Smooth muscle cell (in vitro differentiated cells): ENCODE measurements at regions not wholly inside any gene's neighbourhood (a gene's known extent, or its start where the extent isn't known, plus 50 kb on each side); places are given as distances from the start of the nearest gene placed in this dataset.
A peak's percentile ranks its signal among the peaks of the same experiment; 100 is the strongest.

ENCODE experiments used
- DNase-seq: peaks from one replicate; lab custom pipeline; 2025; ENCODE audit not compliant: unreplicated experiment; lab: John Stamatoyannopoulos, UW
- H2AFZ ChIP-seq: fragments of 200-600 bp; sonication (generic); 2 replicates; pipeline ENCODE4 v1.6.0; 2016; ENCODE audit warnings: antibody characterized with exemption, low read depth, mild to moderate bottlenecking
- H3F3A ChIP-seq: fragments of 200-600 bp; sonication (generic); 2 replicates; pipeline ENCODE4 v1.6.0; 2017; ENCODE audit warnings: antibody characterized with exemption, low read depth
- H3K27ac ChIP-seq: fragments of 200-600 bp; sonication (generic); 2 replicates; pipeline ENCODE4 v1.5.1; 2016; ENCODE audit warnings: low read depth, mild to moderate bottlenecking
- H3K27me3 ChIP-seq: fragments of 200-600 bp; sonication (generic); 2 replicates; pipeline ENCODE4 v1.6.1; 2016; ENCODE audit warnings: low read depth, mild to moderate bottlenecking
- H3K36me3 ChIP-seq: fragments of 200-600 bp; sonication (generic); 2 replicates; pipeline ENCODE4 v1.5.1; 2016; ENCODE audit warnings: low read depth
- H3K4me1 ChIP-seq: fragments of 200-600 bp; sonication (generic); 2 replicates; pipeline ENCODE4 v1.5.1; 2016; ENCODE audit warnings: low read depth
- H3K4me2 ChIP-seq: fragments of 200-600 bp; sonication (generic); 2 replicates; pipeline ENCODE4 v1.6.0; 2016; ENCODE audit warnings: mild to moderate bottlenecking
- H3K4me3 ChIP-seq: fragments of 200-600 bp; sonication (generic); 2 replicates; pipeline ENCODE4 v1.5.1; 2016; ENCODE audit warnings: mild to moderate bottlenecking
- H3K79me2 ChIP-seq: fragments of 200-600 bp; sonication (generic); 2 replicates; pipeline ENCODE4 v1.6.0; 2016; ENCODE audit warnings: low read depth, mild to moderate bottlenecking
- H3K9ac ChIP-seq: fragments of 200-600 bp; sonication (generic); 2 replicates; pipeline ENCODE4 v1.6.0; 2016; ENCODE audit warnings: low read depth
- H3K9me3 ChIP-seq: fragments of 200-600 bp; sonication (generic); replicated peaks from 2 replicates; pipeline ENCODE4 v1.5.1; 2016; ENCODE audit warnings: low read depth
- H4K20me1 ChIP-seq: fragments of 200-600 bp; sonication (generic); 2 replicates; pipeline ENCODE4 v1.6.0; 2016; ENCODE audit warnings: low read depth
- WGBS: methylation state at CpG from one replicate; pipeline ENCODE4 v1.1.7; 2016; ENCODE audit warnings: low lambda C conversion rate; 5-methylcytosine and 5-hydroxymethylcytosine counted together
- TF ChIP-seq, protein P1 (sequence below): fragments of 200-600 bp; sonication (generic); IDR thresholded peaks from 2 replicates; pipeline ENCODE4 v1.5.1; 2017; ENCODE audit warnings: borderline replicate concordance, mild to moderate bottlenecking, antibody characterized with exemption; ENCODE audit not compliant: insufficient read depth, poor library complexity, severe bottlenecking

GRCh38 chr4:164621886-164622521 is 131.9 kb upstream of the SMIM31 start:
- no peaks in the 10 kb centered on the region for H4K20me1 ChIP-seq
- TF ChIP-seq, protein P1, sequence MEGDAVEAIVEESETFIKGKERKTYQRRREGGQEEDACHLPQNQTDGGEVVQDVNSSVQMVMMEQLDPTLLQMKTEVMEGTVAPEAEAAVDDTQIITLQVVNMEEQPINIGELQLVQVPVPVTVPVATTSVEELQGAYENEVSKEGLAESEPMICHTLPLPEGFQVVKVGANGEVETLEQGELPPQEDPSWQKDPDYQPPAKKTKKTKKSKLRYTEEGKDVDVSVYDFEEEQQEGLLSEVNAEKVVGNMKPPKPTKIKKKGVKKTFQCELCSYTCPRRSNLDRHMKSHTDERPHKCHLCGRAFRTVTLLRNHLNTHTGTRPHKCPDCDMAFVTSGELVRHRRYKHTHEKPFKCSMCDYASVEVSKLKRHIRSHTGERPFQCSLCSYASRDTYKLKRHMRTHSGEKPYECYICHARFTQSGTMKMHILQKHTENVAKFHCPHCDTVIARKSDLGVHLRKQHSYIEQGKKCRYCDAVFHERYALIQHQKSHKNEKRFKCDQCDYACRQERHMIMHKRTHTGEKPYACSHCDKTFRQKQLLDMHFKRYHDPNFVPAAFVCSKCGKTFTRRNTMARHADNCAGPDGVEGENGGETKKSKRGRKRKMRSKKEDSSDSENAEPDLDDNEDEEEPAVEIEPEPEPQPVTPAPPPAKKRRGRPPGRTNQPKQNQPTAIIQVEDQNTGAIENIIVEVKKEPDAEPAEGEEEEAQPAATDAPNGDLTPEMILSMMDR, result no peak
- H3K36me3 ChIP-seq, result no peaks in the 10 kb centered on the region
- WGBS, result 79% methylated on average over 4 of the region's 4 CpGs
- DNase-seq, result no peak
- no peak overlapping the region for H3K9ac ChIP-seq
- H3K9me3 ChIP-seq, result no peaks in the 10 kb centered on the region
- H3K4me1 ChIP-seq, result no peaks in the 10 kb centered on the region
- H3K4me3 ChIP-seq, result no peak overlapping the region
- no peaks in the 10 kb centered on the region for H3K27me3 ChIP-seq
- H2AFZ ChIP-seq, result no peak overlapping the region
- no peaks in the 10 kb centered on the region for H3F3A ChIP-seq
- no peaks in the 10 kb centered on the region for H3K79me2 ChIP-seq
- H3K27ac ChIP-seq, result no peak overlapping the region
- no peak overlapping the region for H3K4me2 ChIP-seq

DNA sequence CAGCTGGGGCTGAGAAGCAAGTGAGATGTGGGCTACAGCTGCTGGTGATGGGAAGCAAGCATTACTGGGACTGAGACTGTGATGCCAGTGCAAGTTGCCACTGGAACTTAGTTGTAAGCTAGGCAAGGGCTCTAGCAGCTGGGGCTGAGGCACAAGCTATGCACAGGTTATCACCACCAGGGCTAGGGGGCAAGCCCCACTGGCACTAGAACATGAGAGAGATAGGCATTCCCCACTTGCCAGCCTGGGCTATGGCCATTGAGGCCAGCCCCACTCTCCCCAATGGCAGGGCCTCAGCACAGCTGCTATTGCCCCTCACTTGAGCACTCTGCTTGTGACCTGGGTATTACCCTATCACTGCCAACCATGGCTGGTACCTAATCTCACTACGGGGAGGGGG is 130.8 kb upstream of the SMIM31 start:
- Histone ChIP-seq H3F3A (no peaks in the 10 kb centered on the region), H3K4me2 (no peak overlapping the region), H3K79me2 (no peaks in the 10 kb centered on the region), H4K20me1 (no peaks in the 10 kb centered on the region), H3K9ac (no peak overlapping the region), H3K27me3 (no peaks in the 10 kb centered on the region), H3K36me3 (no peaks in the 10 kb centered on the region), H3K4me1 (no peaks in the 10 kb centered on the region), H3K27ac (no peak overlapping the region), H3K4me3 (no peak overlapping the region), H3K9me3 (no peaks in the 10 kb centered on the region), H2AFZ (no peak overlapping the region)
- WGBS, result 94% methylated on average over 1 of the region's 1 CpG
- TF ChIP-seq, protein P1, result no peak
- no peak for DNase-seq

DNA sequence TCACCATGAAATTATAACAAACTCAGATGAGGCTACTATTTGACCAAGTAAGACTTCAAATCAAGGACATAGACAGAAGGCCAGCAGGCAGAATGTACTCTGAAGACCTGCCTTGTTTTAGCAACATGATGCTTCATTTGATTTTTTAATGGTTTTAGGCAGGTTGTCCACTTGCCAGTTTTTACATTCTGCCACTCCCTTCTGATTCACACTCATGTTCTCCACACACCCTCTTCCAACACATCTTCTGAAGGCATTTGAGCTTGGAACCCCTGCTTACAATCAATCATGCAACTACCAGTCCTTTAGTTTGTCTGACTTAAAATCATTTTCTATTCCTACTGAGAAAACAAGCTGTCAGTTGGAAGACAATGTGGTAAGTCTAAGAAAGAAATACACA is 114.9 kb upstream of the SMIM31 start:
- Histone ChIP-seq H3F3A (no peaks in the 10 kb centered on the region), H4K20me1 (no peaks in the 10 kb centered on the region), H3K36me3 (no peaks in the 10 kb centered on the region), H3K9ac (no peak overlapping the region), H3K79me2 (no peaks in the 10 kb centered on the region), H3K4me3 (no peak overlapping the region), H3K27me3 (no peaks in the 10 kb centered on the region), H2AFZ (no peak overlapping the region), H3K4me1 (no peaks in the 10 kb centered on the region), H3K27ac (no peak overlapping the region), H3K4me2 (no peak overlapping the region), H3K9me3 (no peaks in the 10 kb centered on the region)
- TF ChIP-seq, protein P1, result no peak
- DNase-seq, result no peak

DNA sequence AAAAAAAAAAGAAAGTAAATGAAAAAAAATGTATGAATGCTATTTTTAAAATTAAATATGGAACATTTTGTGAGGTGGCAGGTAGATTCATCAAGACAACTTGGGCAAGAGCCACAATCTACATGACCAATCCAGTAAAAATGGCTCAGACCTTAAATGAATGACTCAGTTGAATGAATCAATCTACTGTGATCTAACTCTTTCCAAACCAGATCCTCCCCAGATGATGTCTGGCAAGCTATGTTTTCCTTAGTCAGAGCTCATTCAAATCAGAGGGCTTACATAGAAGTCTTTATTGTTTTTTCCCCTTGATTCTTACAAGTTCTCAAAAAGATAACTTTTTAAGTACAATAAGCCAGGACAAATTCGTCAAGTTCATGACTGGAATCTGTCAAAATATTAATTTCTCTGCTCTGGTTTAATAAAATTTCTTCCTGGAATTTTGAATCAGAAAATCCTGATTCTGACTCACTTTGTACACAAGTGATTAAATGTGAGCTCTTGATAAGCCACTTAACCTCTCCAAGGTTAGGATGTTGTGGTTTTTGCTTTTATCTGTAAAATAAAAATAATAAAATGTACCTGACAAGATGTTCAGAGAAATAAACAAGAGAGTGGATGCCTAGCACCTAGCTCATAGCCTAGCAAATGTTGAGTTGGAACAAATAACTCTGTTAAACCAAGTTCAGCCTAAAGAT is 105.6 kb upstream of the SMIM31 start:
- no peaks in the 10 kb centered on the region for H3K36me3 ChIP-seq
- no peak overlapping the region for H3K9ac ChIP-seq
- no peak overlapping the region for H2AFZ ChIP-seq
- H3K79me2 ChIP-seq, result no peaks in the 10 kb centered on the region
- no peaks in the 10 kb centered on the region for H3K9me3 ChIP-seq
- DNase-seq, result no peak
- no peaks in the 10 kb centered on the region for H3F3A ChIP-seq
- H3K4me2 ChIP-seq, result no peak overlapping the region
- no peaks in the 10 kb centered on the region for H3K27me3 ChIP-seq
- no peaks in the 10 kb centered on the region for H4K20me1 ChIP-seq
- WGBS, result 46% methylated on average over 1 of the region's 1 CpG
- H3K27ac ChIP-seq, result peak overlapping the region; percentile 73
- no peak overlapping the region for H3K4me3 ChIP-seq
- TF ChIP-seq, protein P1, result no peak
- H3K4me1 ChIP-seq, result no peaks in the 10 kb centered on the region
